GM12891 (cell line): ENCODE measurements at regions not wholly inside any gene's neighbourhood (a gene's known extent, or its start where the extent isn't known, plus 50 kb on each side); places are given as distances from the start of the nearest gene placed in this dataset.
"Not testable (repeated sequence)": the region's sequence is repeated elsewhere in the genome, so short reads cannot be mapped to it uniquely, and the experiment has no call there.

ENCODE experiments used
- POLR2A ChIP-seq: IDR thresholded peaks from 2 replicates; pipeline ENCODE4 v1.6.1; 2011; ENCODE audit warnings: low read depth, low read length, control low read depth
- POLR2AphosphoS5 ChIP-seq: IDR thresholded peaks from 2 replicates; pipeline ENCODE4 v1.6.1; 2011; ENCODE audit warnings: low read depth, low read length, control low read depth

DNA sequence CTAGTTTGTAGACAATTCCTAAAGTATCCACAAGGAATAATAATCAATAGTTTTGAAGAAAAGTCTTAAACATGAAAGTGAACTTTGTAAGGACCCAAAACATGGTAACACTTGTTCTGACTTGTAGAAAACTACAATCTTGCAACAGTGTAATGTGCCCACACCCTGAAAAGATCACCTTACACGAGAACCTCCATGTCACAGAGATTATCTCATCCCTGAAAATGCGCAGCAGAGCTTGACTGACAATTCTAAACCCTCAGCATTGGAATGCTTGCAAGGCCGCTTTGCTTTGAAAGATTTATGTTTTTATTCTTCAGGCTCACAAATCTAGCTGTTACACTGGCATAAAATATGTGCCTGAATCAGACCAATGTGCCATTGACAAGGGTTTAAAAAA lies 346.6 kb downstream of the KLF13 start:
- TF ChIP-seq POLR2A, POLR2AphosphoS5: not testable (repeated sequence)
